ENCODE measurements at regions not wholly inside any gene's neighbourhood (a gene's known extent, or its start where the extent isn't known, plus 50 kb on each side); places are given as distances from the start of the nearest gene placed in this dataset.
"Not testable (repeated sequence)": the region's sequence is repeated elsewhere in the genome, so short reads cannot be mapped to it uniquely, and the experiment has no call there.

DNA sequence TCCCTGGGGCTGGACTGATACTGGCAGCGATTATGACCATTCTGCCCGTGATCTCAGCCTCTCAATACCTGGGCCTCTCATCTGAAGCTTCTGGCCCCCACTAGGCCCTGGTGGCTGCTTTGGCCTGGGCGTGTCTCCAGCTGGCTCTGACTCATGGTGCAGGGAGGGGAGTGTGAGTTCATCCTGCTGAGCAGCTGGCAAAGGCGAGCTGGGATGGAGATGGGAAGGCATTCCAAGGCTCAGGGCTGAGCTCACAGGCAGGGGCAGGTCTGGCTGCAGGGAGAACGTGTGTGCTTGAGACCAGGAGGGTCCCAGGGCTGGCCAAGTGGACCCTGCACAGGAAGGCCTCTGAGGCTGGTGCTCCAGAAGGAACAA lies 221.8 kb downstream of the TMEM121 start:
- intact Hi-C loops (cut with DNase I; ENCODE audit: low total_unique reads): no loop called here
- Histone ChIP-seq H3K27ac (no peak overlapping the region), H3K4me3 (no peak overlapping the region), H3K27me3 (no peaks in the 10 kb centered on the region), H3K36me3 (no peaks in the 10 kb centered on the region), H3K9me3 (no peaks in the 10 kb centered on the region), H3K4me1 (no peaks in the 10 kb centered on the region)
- peak in 1 of 2 donors; percentile 63 for DNase-seq
- TF ChIP-seq, protein P1, sequence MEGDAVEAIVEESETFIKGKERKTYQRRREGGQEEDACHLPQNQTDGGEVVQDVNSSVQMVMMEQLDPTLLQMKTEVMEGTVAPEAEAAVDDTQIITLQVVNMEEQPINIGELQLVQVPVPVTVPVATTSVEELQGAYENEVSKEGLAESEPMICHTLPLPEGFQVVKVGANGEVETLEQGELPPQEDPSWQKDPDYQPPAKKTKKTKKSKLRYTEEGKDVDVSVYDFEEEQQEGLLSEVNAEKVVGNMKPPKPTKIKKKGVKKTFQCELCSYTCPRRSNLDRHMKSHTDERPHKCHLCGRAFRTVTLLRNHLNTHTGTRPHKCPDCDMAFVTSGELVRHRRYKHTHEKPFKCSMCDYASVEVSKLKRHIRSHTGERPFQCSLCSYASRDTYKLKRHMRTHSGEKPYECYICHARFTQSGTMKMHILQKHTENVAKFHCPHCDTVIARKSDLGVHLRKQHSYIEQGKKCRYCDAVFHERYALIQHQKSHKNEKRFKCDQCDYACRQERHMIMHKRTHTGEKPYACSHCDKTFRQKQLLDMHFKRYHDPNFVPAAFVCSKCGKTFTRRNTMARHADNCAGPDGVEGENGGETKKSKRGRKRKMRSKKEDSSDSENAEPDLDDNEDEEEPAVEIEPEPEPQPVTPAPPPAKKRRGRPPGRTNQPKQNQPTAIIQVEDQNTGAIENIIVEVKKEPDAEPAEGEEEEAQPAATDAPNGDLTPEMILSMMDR (IDR thresholded peaks at IDR 0.05): no peak

DNA sequence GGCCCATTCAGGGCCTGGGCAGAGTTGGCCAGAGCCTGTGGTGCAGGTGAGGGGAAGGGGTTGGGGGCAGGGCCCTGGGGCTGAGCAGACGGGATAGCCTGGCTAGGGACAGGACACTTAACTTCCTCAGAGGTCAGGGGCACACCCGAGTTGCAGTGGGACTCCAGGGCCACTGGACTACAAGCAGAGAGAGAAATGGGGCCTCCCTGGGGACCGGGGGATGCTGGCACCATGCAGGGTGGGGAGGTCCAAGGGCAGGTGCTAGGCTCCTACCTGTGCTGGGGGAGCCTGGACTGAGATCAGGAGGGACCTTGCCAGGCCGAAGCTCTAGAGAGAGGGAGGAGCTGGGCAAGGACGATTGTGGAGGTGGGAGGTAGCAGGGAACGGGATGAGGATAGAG lies 222.3 kb downstream of the TMEM121 start:
- H3K27ac ChIP-seq; intact Hi-C loops (cut with DNase I; ENCODE audit: low total_unique reads); H3K4me1 ChIP-seq; H3K9me3 ChIP-seq; H3K36me3 ChIP-seq; H3K27me3 ChIP-seq; H3K4me3 ChIP-seq: not testable (repeated sequence)
- peak in 1 of 2 donors; percentile 55 for DNase-seq

DNA sequence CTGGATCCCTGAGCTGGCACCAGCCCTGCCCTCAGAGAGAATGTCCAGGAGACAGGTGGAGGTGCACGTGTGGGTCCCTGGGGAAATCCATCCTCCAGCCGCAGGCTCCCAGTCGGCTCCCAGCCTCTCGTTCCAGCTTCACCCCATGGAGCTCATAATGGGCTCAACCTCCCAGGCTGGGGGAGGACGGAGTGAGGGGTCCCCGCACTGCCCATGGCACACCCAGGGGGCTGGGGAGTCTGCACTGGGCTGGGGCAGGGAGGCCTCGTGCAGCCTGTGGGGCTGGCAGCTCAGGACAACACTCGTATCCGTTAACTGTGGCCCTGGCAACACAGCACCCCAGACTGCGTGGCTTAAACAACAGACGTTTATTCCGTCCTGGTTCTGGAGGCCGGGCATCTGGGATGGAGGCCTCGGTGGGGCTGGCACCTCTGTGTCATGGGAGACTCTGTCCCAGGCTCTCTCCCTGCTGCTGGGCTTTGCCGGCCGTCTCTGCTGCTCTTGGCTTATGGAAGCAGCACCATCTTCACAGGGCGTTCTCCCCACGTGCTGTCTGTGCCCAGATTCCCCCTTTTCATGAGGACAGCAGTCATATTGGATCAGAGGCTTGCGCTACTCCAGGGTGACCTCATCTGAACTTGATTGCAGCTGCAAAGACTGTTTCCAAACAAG lies 223.6 kb downstream of the TMEM121 start:
- DNase-seq: peak in 1 of 2 donors; percentile 40
- H3K36me3 ChIP-seq; intact Hi-C loops (cut with DNase I; ENCODE audit: low total_unique reads); H3K9me3 ChIP-seq; H3K4me3 ChIP-seq; H3K27me3 ChIP-seq; H3K4me1 ChIP-seq; H3K27ac ChIP-seq: not testable (repeated sequence)

DNA sequence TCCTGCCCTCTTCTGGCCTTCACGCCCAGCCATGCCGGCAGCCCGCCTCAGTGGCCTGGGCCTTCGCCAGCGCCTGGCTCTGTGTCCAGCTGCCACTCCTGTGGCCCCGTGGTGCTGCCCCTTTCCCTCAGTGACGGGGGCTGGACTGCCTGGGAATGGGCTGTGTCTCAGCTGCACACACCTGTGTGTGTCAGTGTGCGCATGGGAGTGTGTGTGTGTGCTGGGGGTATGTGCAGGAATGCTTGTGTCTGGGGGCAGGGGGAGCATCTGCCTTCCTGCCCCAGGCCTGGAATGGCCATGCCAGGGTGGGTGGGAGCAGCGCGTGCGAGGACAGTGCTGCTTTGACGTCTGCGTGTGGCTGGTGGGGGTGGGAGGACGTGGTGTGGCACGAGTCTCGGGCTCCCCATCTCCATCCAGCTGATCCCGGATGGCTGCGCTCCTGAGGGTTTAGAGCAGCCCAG lies 224.9 kb downstream of the TMEM121 start:
- H3K4me3 ChIP-seq; intact Hi-C loops (cut with DNase I; ENCODE audit: low total_unique reads); H3K9me3 ChIP-seq; H3K4me1 ChIP-seq; H3K27me3 ChIP-seq; H3K36me3 ChIP-seq; H3K27ac ChIP-seq: not testable (repeated sequence)
- DNase-seq: peak in 1 of 2 donors; percentile 35

DNA sequence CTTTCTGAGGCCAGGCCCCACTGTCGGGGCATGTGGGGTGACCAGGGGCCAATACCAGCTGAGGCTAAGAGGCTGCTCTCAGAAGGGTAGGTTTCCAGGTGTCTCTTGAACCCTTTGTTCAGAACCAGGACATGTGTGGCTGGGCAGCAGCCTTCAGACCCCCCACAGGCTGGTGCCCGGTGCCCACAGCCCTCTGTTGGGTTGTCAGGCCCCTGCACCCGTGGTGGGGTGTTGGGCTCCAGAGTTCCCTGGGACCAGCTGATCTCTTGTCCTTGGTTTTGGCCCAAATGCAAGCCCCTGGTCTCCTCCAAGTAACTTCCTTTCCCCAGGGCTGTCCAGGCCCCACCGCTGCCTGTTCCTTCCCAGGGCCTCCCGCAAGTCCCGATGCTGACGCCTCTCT lies 226.0 kb downstream of the TMEM121 start:
- H3K27me3 ChIP-seq; H3K27ac ChIP-seq; H3K9me3 ChIP-seq; H3K4me3 ChIP-seq; H3K36me3 ChIP-seq; intact Hi-C loops (cut with DNase I; ENCODE audit: low total_unique reads); H3K4me1 ChIP-seq: not testable (repeated sequence)
- DNase-seq: peak in 1 of 2 donors; percentile 16

DNA sequence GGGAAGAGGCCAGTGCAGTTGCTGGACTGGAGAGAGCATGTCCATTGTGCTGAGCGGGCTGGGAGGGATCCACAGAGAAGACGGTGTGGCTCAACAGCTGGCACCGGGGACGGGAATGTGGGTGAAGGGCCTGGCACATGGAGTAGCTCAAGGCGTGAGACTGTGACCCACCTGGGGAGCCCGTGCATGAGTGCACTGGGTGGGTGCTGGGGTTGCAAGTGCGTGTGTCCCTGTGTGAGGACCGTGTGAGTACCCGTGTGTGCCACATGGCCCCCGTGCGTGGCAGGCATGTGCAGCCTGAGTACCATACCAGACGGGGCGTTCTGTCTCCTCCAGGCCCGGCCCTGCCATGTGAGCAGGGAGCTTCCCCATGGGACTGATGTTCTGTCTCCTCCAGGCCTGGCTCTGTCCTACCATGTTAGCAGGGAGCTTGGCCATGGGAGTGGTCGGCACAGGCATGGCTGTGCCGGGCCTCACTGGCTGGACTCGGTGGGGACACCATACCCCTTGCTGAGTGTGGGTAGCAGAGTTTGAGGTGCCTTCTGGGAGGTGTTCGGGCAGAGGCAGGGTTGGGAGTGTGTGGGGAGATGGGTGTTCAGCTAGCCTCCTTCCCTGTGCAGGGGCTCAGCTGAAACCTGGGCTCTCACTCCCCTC lies 234.4 kb downstream of the TMEM121 start:
- no peaks in the 10 kb centered on the region for H3K36me3 ChIP-seq
- H3K4me3 ChIP-seq: no peak overlapping the region
- intact Hi-C loops (cut with DNase I; ENCODE audit: low total_unique reads): loop anchor here (2.0 kb wide), 1 partner anchor 144 kb away; no protein-coding TSS in a partner anchor
- peaks cover 0 to 6% (median 2%) of the 10 kb centered on the region in 4 donors for H3K4me1 ChIP-seq
- peak in 1 of 2 donors; percentile 56 for DNase-seq
- H3K9me3 ChIP-seq: no peaks in the 10 kb centered on the region
- H3K27ac ChIP-seq: no peak overlapping the region
- TF ChIP-seq, protein P1 (IDR thresholded peaks at IDR 0.05): no peak
- no peaks in the 10 kb centered on the region for H3K27me3 ChIP-seq

DNA sequence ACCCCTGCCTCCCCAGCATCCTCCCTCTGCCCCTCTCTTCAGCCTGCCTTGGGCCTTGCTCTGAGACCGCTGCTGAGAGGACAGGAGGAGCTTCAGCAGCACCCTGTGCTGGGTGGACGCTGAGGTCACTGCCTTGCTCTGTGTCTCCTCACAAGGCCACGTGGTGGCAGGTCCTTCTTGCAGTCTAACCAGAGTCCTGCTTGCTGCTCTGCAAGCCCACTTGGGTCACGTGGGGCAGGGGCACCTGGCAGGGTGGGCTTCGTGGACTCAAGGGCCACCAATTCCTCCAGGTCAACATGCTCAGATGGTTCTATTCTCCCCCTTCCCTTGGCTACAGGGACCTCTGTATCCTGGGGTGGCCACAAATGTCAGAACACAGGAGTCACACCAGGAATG lies 235.0 kb downstream of the TMEM121 start:
- not testable (repeated sequence) for H3K27ac ChIP-seq, H3K4me3 ChIP-seq, H3K36me3 ChIP-seq, H3K27me3 ChIP-seq, H3K9me3 ChIP-seq, H3K4me1 ChIP-seq
- DNase-seq: peak in 1 of 2 donors; percentile 37
- intact Hi-C loops (cut with DNase I; ENCODE audit: low total_unique reads): loop anchor here (2.0 kb wide), 1 partner anchor 145 kb away; no protein-coding TSS in a partner anchor

DNA sequence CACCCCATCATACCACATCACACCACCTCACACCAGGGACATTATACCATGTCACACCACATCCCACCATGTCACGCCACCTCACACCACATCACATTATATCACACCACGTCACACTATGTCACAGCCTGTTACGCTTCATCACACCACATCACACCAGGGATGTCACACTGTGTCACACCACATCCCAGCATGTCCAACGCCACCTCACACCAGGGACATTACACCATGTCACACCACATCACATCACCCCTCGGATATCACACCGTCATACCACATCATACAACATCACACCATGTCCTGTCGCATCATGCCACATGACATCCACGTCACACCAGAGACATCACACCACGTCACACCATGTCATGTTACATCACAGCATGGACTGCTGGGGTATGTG lies 235.5 kb downstream of the TMEM121 start:
- intact Hi-C loops (cut with DNase I; ENCODE audit: low total_unique reads): loop anchor here (2.0 kb wide), 1 partner anchor 145 kb away; no protein-coding TSS in a partner anchor

DNA sequence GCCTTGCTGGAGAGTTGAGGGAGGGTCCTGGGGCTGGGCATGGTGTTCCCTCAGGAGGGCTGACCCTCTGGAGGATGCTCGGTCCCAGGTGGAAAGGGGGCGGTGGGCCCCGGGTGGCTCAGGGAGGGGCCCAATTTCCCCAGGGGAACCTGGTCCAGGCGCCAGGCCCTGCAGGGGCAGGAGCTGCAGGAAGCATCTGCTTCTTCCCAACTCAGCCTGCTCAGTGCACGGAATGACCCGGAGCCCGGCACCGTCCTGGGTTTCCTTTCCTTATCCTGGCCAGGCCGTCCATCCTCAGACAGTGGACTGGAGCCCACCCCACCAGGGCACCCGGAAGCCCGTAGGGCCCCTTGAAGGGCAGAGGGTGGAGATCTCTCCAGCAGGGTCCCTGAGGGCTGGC lies 235.9 kb downstream of the TMEM121 start:
- DNase-seq: peak in 1 of 2 donors; percentile 15
- H3K27ac ChIP-seq; intact Hi-C loops (cut with DNase I; ENCODE audit: low total_unique reads); H3K9me3 ChIP-seq; H3K4me1 ChIP-seq; H3K36me3 ChIP-seq; H3K4me3 ChIP-seq; H3K27me3 ChIP-seq: not testable (repeated sequence)

More for the DNA sequence above, 235.5 kb downstream of the TMEM121 start:
- Histone ChIP-seq H3K9me3 (no peaks in the 10 kb centered on the region), H3K4me3 (no peak overlapping the region), H3K27ac (no peak overlapping the region), H3K4me1 (peaks cover 0 to 7% (median 2%) of the 10 kb centered on the region in 4 donors), H3K36me3 (no peaks in the 10 kb centered on the region), H3K27me3 (no peaks in the 10 kb centered on the region)
- peak in 1 of 2 donors; percentile 11 for DNase-seq
- TF ChIP-seq, protein P1 (IDR thresholded peaks at IDR 0.05): no peak

DNA sequence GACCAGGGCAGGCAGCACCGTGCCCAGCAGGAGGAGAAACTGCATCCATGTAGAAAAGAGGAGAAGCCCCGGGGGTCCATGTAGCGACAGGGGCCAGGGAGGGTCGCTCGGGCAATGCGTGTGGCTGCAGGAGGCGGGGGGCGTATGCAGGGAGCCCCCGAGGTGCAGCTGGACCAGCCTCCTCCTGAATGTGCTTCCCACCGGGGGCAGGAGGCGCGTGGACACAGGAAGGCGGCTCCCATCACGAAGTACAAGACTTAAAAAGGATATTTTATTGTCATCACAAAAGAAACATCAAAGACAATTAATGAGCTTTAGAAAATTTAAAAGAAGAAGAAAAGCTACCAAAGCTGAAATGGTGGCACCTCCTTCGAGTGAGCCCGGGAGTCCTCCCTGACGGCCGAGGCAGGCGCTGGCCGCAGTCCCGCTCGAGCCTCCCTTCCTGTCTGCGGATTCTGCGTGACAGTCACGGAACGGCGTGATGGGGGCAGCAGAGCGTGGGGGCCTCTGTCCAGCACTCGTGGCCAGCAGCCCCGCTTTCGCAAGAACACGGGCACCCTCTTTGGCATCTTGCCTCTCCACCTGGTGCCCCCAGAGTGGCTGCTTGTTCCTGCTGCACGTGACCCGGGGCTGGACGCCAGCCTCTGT lies 238.0 kb downstream of the TMEM121 start:
- H3K4me1 ChIP-seq; H3K9me3 ChIP-seq; H3K36me3 ChIP-seq; H3K27ac ChIP-seq; H3K27me3 ChIP-seq; DNase-seq; H3K4me3 ChIP-seq; intact Hi-C loops (cut with DNase I; ENCODE audit: low total_unique reads): not testable (repeated sequence)

Measured in tibial artery (tissue), 4 donors.